GM23338 (cell line): ENCODE measurements at regions not wholly inside any gene's neighbourhood (a gene's known extent, or its start where the extent isn't known, plus 50 kb on each side); places are given as distances from the start of the nearest gene placed in this dataset.
A peak's percentile ranks its signal among the peaks of the same experiment; 100 is the strongest.

ENCODE experiments used
- ATAC-seq: fragments of 200-7000 bp; cut with Tn5 transposase; 3 replicates; pipeline ENCODE4 v1.9.1; 2020
- DNase-seq: peaks from one replicate; pipeline ENCODE4 v3.0.0-alpha.2; 2015; ENCODE audit warnings: low spot score
- H2AFZ ChIP-seq: fragments of 200-600 bp; sonication (generic); 2 replicates; pipeline ENCODE4 v1.8.0; 2016; ENCODE audit warnings: antibody characterized with exemption, mild to moderate bottlenecking, moderate library complexity
- H3F3A ChIP-seq: fragments of 200-600 bp; sonication (generic); replicated peaks from 2 replicates; pipeline ENCODE4 v1.8.0; 2017; ENCODE audit warnings: antibody characterized with exemption, mixed run types, low read depth
- H3K27ac ChIP-seq: fragments of 200-600 bp; sonication (generic); 2 replicates; pipeline ENCODE4 v1.6.1; 2016; ENCODE audit warnings: low read depth
- H3K27me3 ChIP-seq: fragments of 200-600 bp; sonication (generic); 2 replicates; pipeline ENCODE4 v1.8.0; 2016; ENCODE audit warnings: mild to moderate bottlenecking, mixed run types, moderate library complexity; ENCODE audit not compliant: insufficient read depth
- H3K36me3 ChIP-seq: fragments of 200-600 bp; sonication (generic); 2 replicates; pipeline ENCODE4 v1.8.0; 2016; ENCODE audit warnings: mild to moderate bottlenecking; ENCODE audit not compliant: insufficient read depth
- H3K4me1 ChIP-seq: fragments of 200-600 bp; sonication (generic); 2 replicates; pipeline ENCODE4 v1.8.0; 2016; ENCODE audit warnings: mild to moderate bottlenecking, moderate library complexity; ENCODE audit not compliant: insufficient read depth
- H3K4me2 ChIP-seq: fragments of 200-600 bp; sonication (generic); 2 replicates; pipeline ENCODE4 v1.7.1; 2017; ENCODE audit warnings: mixed run types
- H3K4me3 ChIP-seq: fragments of 200-600 bp; sonication (generic); 2 replicates; pipeline ENCODE4 v1.6.1; 2016; ENCODE audit warnings: mixed run types
- H3K79me2 ChIP-seq: fragments of 200-600 bp; sonication (generic); replicated peaks from 2 replicates; pipeline ENCODE4 v1.8.0; 2017; ENCODE audit warnings: mild to moderate bottlenecking; ENCODE audit not compliant: insufficient read depth
- H3K9me2 ChIP-seq: fragments of 200-600 bp; sonication (generic); 2 replicates; pipeline ENCODE4 v1.8.0; 2017; ENCODE audit not compliant: insufficient read depth
- H4K20me1 ChIP-seq: fragments of 200-600 bp; sonication (generic); replicated peaks from 2 replicates; pipeline ENCODE4 v1.8.0; 2017; ENCODE audit warnings: mild to moderate bottlenecking; ENCODE audit not compliant: insufficient read depth
- H3K27ac Mint-ChIP-seq: 2 replicates; pipeline ENCODE4 v1.8.0; 2020; ENCODE audit warnings: inconsistent platforms, mild to moderate bottlenecking, moderate library complexity, mixed read lengths
- H3K27me3 Mint-ChIP-seq: 3 replicates; pipeline ENCODE4 v1.8.0; 2022; ENCODE audit warnings: low read depth, mild to moderate bottlenecking, moderate library complexity, mixed read lengths, inconsistent platforms; ENCODE audit not compliant: insufficient read depth, poor library complexity
- H3K36me3 Mint-ChIP-seq: 3 replicates; pipeline ENCODE4 v1.8.0; 2021; ENCODE audit warnings: low read depth, mild to moderate bottlenecking, inconsistent platforms, moderate library complexity, mixed read lengths
- H3K4me1 Mint-ChIP-seq: 3 replicates; pipeline ENCODE4 v1.8.0; 2020; ENCODE audit warnings: mild to moderate bottlenecking, inconsistent platforms, mixed read lengths
- H3K4me3 Mint-ChIP-seq: 3 replicates; pipeline ENCODE4 v1.8.0; 2021; ENCODE audit warnings: moderate library complexity, mild to moderate bottlenecking, inconsistent platforms, mixed read lengths
- H3K9me3 Mint-ChIP-seq: 3 replicates; pipeline ENCODE4 v1.8.0; 2020; ENCODE audit warnings: moderate library complexity, mild to moderate bottlenecking, inconsistent platforms, mixed read lengths
- CREB1 ChIP-seq: fragments of 250-450 bp; sonication (Bioruptor Pico); IDR thresholded peaks from 2 replicates; pipeline ENCODE4 v1.5.0; 2020; ENCODE audit warnings: low read depth, mild to moderate bottlenecking, moderate library complexity
- ETS1 ChIP-seq: IDR thresholded peaks from 2 replicates; pipeline ENCODE4 v1.6.1; 2016; ENCODE audit warnings: antibody characterized with exemption
- EZH2 ChIP-seq: fragments of 200-600 bp; sonication (generic); IDR thresholded peaks from one replicate; pipeline ENCODE4 v1.8.0; 2017; ENCODE audit warnings: antibody characterized with exemption, mild to moderate bottlenecking, low read depth; ENCODE audit not compliant: unreplicated experiment
- EZH2phosphoT487 ChIP-seq: fragments of 200-600 bp; sonication (generic); IDR thresholded peaks from one replicate; pipeline ENCODE4 v1.8.1; 2018; ENCODE audit warnings: antibody characterized with exemption; ENCODE audit not compliant: unreplicated experiment
- JUNB ChIP-seq: IDR thresholded peaks from one replicate; pipeline ENCODE4 v1.6.1; 2016; ENCODE audit warnings: antibody characterized with exemption; ENCODE audit not compliant: unreplicated experiment
- NANOG ChIP-seq: IDR thresholded peaks from 2 replicates; pipeline ENCODE4 v1.6.1; 2016; ENCODE audit warnings: antibody characterized with exemption, borderline replicate concordance
- POLR2AphosphoS5 ChIP-seq: IDR thresholded peaks from 2 replicates; pipeline ENCODE4 v1.6.1; 2016; ENCODE audit warnings: antibody characterized with exemption, low read depth
- ZNF331 ChIP-seq: fragments of 250-450 bp; sonication (Bioruptor Pico); IDR thresholded peaks from 2 replicates; pipeline ENCODE4 v1.5.0; 2020; ENCODE audit warnings: low read depth, mild to moderate bottlenecking, moderate library complexity
- TF ChIP-seq, protein P1 (sequence below), 2 experiments: fragments of 200-600 bp in 1 of 2; sonication (generic) in 1 of 2; conservative IDR thresholded peaks; 2 replicates each; pipeline versions ENCODE4 v1.5.1 to v1.6.1; 2016 to 2017; ENCODE audit warnings: antibody characterized with exemption in 2 of 2, low read depth in 2 of 2, mild to moderate bottlenecking in 2 of 2, moderate library complexity in 1 of 2
- TF ChIP-seq, protein P2 (sequence below): fragments of 250-450 bp; sonication (Bioruptor Pico); IDR thresholded peaks from 2 replicates; pipeline ENCODE4 v1.5.0; 2020; ENCODE audit warnings: mild to moderate bottlenecking, moderate library complexity

DNA sequence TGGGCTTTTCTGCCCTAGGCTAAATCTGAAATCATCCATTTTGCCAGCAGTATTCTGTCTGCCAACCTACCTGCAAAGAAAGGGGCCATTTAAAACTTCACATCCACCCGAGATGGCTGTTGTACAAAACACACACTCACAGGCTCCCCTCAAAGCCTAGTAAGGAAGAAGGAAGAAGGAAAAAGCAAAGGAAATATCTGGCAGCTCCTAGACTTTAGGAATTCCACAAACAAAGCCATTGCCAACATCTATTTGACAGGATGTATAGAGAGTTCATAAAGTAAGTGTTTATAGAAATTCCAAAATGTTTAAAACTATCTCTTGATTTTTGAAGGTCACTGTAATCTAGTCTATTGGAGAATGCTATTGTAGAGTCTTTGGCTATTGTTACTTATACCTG lies 91.9 kb upstream of the THBS1 start (continued):
- TF ChIP-seq, protein P1, sequence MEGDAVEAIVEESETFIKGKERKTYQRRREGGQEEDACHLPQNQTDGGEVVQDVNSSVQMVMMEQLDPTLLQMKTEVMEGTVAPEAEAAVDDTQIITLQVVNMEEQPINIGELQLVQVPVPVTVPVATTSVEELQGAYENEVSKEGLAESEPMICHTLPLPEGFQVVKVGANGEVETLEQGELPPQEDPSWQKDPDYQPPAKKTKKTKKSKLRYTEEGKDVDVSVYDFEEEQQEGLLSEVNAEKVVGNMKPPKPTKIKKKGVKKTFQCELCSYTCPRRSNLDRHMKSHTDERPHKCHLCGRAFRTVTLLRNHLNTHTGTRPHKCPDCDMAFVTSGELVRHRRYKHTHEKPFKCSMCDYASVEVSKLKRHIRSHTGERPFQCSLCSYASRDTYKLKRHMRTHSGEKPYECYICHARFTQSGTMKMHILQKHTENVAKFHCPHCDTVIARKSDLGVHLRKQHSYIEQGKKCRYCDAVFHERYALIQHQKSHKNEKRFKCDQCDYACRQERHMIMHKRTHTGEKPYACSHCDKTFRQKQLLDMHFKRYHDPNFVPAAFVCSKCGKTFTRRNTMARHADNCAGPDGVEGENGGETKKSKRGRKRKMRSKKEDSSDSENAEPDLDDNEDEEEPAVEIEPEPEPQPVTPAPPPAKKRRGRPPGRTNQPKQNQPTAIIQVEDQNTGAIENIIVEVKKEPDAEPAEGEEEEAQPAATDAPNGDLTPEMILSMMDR (conservative IDR thresholded peaks at IDR 0.05; ENCODE audit: low read depth in 2 of 2), result no peak

- no peak for DNase-seq
- Histone ChIP-seq H3K9me2 (peaks cover 5% of the 10 kb centered on the region; the same call in 1 of the 2 replicates), H4K20me1 (no peaks in the 10 kb centered on the region), H3K27ac (no peak overlapping the region), H3K27me3 (no peaks in the 10 kb centered on the region), H3K4me1 (peaks cover 4% of the 10 kb centered on the region; the same call in 1 of the 2 replicates), H3K4me2 (no peak overlapping the region), H3K79me2 (no peaks in the 10 kb centered on the region), H2AFZ (peak overlapping the region; percentile 40; the same call in 1 of the 2 replicates), H3F3A (no peaks in the 10 kb centered on the region), H3K4me3 (no peak overlapping the region), H3K36me3 (no peaks in the 10 kb centered on the region)
- no peak for ATAC-seq
- Mint-ChIP-seq H3K36me3 (no peaks in the 10 kb centered on the region), H3K4me3 (no peak overlapping the region), H3K27me3 (no peaks in the 10 kb centered on the region), H3K9me3 (no peaks in the 10 kb centered on the region), H3K27ac (no peak overlapping the region), H3K4me1 (no peaks in the 10 kb centered on the region)
- TF ChIP-seq ETS1 (no peak), POLR2AphosphoS5 (no peak), CREB1 (CRISPR knock-in tag) (no peak), NANOG (no peak), ZNF331 (CRISPR knock-in tag) (no peak), EZH2 (no peak), EZH2phosphoT487 (no peak), JUNB (no peak)
- TF ChIP-seq, protein P1 (conservative IDR thresholded peaks at IDR 0.05; ENCODE audit: low read depth in 2 of 2), result no peak
- TF ChIP-seq, protein P2, sequence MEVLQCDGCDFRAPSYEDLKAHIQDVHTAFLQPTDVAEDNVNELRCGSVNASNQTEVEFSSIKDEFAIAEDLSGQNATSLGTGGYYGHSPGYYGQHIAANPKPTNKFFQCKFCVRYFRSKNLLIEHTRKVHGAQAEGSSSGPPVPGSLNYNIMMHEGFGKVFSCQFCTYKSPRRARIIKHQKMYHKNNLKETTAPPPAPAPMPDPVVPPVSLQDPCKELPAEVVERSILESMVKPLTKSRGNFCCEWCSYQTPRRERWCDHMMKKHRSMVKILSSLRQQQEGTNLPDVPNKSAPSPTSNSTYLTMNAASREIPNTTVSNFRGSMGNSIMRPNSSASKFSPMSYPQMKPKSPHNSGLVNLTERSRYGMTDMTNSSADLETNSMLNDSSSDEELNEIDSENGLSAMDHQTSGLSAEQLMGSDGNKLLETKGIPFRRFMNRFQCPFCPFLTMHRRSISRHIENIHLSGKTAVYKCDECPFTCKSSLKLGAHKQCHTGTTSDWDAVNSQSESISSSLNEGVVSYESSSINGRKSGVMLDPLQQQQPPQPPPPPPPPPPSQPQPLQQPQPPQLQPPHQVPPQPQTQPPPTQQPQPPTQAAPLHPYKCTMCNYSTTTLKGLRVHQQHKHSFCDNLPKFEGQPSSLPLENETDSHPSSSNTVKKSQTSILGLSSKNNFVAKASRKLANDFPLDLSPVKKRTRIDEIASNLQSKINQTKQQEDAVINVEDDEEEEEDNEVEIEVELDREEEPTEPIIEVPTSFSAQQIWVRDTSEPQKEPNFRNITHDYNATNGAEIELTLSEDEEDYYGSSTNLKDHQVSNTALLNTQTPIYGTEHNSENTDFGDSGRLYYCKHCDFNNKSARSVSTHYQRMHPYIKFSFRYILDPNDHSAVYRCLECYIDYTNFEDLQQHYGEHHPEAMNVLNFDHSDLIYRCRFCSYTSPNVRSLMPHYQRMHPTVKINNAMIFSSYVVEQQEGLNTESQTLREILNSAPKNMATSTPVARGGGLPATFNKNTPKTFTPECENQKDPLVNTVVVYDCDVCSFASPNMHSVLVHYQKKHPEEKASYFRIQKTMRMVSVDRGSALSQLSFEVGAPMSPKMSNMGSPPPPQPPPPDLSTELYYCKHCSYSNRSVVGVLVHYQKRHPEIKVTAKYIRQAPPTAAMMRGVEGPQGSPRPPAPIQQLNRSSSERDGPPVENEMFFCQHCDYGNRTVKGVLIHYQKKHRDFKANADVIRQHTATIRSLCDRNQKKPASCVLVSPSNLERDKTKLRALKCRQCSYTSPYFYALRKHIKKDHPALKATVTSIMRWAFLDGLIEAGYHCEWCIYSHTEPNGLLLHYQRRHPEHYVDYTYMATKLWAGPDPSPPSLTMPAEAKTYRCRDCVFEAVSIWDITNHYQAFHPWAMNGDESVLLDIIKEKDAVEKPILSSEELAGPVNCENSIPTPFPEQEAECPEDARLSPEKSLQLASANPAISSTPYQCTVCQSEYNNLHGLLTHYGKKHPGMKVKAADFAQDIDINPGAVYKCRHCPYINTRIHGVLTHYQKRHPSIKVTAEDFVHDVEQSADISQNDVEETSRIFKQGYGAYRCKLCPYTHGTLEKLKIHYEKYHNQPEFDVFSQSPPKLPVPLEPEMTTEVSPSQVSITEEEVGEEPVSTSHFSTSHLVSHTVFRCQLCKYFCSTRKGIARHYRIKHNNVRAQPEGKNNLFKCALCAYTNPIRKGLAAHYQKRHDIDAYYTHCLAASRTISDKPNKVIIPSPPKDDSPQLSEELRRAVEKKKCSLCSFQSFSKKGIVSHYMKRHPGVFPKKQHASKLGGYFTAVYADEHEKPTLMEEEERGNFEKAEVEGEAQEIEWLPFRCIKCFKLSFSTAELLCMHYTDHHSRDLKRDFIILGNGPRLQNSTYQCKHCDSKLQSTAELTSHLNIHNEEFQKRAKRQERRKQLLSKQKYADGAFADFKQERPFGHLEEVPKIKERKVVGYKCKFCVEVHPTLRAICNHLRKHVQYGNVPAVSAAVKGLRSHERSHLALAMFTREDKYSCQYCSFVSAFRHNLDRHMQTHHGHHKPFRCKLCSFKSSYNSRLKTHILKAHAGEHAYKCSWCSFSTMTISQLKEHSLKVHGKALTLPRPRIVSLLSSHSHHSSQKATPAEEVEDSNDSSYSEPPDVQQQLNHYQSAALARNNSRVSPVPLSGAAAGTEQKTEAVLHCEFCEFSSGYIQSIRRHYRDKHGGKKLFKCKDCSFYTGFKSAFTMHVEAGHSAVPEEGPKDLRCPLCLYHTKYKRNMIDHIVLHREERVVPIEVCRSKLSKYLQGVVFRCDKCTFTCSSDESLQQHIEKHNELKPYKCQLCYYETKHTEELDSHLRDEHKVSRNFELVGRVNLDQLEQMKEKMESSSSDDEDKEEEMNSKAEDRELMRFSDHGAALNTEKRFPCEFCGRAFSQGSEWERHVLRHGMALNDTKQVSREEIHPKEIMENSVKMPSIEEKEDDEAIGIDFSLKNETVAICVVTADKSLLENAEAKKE (CRISPR knock-in tag), result no peak
Observed at GRCh38 chr15:39491115-39491885, 89.6 kb upstream of the THBS1 start.
